Sciatic nerve (tissue), 2 donors: ENCODE measurements at regions not wholly inside any gene's neighbourhood (a gene's known extent, or its start where the extent isn't known, plus 50 kb on each side); places are given as distances from the start of the nearest gene placed in this dataset.

ENCODE experiments used
- ATAC-seq: fragments of 200-7000 bp; cut with Tn5 transposase; one replicate; pipeline ENCODE4 v1.9.1; 2020; ENCODE audit warnings: mild to moderate bottlenecking, moderate library complexity
- DNase-seq: peaks from one replicate; pipeline ENCODE4 v3.0.0-alpha.2; 2020; ENCODE audit warnings: low spot score
- intact Hi-C: fragments of 100-400 bp; cut with DNase I; formaldehyde crosslinking; loops from one replicate; pipeline ENCODE4 v1.14.2; 2022
- donor health status: DM: no; HTN: no; CAD: no.
- donor health status: DM: no; HTN: no; CAD: no.

DNA sequence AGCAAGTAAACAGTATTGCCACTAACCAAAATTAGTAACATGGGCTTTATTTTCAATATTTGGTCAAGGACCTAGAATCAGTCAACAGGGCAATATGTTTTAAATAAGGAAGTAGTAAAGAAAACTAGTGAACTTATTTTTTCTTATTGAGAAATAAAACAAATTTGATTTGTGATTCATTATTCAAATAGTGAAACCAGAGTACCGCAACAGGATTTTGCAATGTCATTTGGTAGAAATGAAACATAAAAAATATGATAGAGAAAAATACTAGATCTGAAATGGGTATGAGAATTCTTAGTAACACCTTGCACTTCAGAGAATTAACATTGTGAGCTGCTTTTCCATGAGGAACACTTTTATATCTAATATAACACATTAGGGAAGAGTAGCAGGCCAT, 291.8 kb upstream of the GBE1 start:
- ATAC-seq (no peak), DNase-seq (no peak)
- intact Hi-C loops = no loop called here

DNA sequence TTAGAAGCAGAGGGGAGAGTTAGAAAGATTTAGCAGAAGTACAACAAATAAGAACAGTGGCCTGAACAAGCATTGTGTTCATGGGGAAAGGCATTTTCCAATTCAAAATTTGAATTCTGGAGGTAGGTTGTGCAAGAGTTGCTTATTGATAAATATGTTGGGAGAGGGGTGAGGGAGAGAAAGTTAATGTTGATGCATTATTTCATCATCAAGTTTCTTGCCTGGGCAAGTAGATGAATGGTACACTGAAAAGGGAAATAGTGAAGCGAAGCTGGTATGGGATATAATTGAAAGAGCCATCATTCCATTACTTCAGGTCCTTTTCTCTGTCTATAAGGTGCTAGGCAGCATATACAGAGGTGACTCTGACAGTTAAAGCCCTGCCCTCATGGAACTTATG, 288.9 kb upstream of the GBE1 start:
- DNase-seq (no peak), ATAC-seq (no peak)
- intact Hi-C loops = no loop called here

DNA sequence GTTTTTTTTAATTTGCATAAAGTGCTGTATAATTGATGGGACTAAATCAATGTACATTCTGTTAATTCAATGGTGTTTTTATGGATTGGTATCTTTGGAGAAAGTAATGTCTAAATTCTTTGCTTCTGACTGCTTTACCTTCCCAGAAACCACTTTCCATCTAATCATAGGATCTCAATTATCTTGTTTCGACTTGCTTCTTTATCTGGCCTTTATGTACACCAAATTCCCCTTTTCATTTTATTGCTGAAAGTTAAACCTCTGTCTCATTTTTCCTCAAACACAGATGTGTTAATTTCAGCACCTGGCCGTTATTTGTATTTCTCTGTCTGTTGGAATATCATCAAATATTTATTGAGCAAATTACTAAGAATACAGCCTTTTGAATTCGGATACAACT, 287.3 kb upstream of the GBE1 start:
- ATAC-seq (no peak), DNase-seq (no peak)
- intact Hi-C loops = no loop called here

DNA sequence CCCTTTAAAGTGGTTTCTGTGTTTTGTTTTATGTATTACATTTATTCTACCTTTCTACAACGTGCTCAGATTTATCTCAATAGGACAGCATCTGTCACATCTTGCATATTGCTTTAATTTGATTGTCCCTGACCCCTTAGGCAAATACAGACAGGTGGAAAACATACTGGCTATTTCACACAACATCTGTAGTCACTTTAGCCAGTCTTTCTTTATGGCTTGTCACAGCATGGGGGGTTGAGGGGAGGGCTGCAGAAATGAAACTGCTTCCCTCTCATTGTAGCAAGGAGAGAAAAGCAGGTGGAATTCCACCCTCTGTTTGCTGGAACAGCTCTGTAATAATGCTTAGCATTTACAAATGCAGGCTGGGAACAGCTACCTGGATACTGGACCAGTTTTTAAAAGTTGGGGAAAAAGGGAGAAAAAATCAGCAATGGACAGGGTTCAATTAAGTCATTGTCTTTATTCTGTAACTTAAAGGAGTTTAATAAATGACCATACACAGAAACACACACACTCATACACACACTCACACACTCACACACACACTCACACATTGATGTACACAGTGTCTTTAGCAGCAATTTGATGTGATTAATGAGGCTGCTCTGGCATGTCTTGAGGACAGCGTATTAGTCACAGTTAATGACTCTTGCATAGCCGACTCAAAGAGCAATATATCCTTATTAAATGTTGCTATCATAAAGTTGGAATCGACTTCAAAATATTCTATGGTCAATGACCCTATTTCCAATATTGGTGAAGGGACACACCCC, 283.7 kb upstream of the GBE1 start:
- intact Hi-C loops = no loop called here
- ATAC-seq = no peak
- DNase-seq = no peak

DNA sequence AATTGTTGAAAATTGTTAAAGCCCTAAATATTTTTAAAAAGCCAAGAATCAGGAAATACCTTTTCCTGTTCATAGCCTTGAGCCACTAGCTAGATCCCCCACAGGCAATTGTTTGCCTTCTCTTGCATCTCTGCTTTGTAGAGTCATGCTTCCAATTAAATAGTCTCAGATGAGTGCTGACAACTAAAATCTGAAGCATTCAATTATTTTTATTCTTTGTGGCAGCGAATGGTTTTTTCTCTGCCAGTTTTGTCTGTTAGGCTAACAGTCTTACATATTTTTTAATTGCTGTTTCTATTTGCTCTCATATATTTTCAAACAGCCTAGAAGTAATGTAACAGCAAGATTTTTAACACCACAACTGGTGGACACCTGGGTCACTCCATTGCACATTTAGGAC, 277.1 kb upstream of the GBE1 start:
- no peak for ATAC-seq
- no peak for DNase-seq
- intact Hi-C loops = no loop called here

DNA sequence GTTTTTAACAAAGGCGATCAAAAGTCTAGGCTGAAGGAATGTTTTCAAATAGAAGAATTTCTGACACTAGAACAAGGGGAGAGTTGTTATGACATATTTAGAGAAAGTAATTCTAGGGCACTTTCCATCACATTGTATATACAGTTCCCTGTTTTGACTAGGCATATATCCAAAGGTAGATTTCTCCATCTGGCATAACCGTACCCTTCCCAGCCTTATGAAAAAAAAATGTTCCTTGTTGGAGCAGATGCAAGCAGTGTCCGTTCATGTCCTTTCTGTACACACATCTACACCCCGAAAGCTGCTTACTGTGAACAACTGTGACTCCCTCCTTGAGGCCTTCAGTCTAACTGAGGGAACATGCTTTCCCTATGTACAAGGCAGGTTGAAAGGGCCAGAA, 271.7 kb upstream of the GBE1 start:
- ATAC-seq = no peak
- intact Hi-C loops = no loop called here
- no peak for DNase-seq

DNA sequence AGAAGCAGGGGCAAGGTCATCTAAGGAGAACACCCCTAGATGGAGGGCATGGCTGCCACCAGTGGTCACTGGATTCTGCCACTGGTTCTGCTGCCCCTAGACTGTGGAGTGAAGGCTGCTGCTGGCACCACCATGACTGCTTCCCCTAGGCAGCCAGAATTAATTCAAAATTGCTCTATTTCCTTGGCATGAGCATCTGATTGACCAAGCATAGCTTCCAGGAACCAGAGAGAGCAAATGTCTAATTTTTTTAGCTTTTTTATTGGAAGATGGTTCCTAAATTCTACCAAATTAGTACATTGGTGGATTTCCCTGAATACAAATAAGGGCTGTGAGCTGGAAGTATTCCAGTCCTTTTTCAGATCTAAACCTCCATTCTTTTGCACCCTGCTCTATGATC, 270.2 kb upstream of the GBE1 start:
- peak; percentile 35 for ATAC-seq
- DNase-seq = no peak
- intact Hi-C loops = no loop called here

DNA sequence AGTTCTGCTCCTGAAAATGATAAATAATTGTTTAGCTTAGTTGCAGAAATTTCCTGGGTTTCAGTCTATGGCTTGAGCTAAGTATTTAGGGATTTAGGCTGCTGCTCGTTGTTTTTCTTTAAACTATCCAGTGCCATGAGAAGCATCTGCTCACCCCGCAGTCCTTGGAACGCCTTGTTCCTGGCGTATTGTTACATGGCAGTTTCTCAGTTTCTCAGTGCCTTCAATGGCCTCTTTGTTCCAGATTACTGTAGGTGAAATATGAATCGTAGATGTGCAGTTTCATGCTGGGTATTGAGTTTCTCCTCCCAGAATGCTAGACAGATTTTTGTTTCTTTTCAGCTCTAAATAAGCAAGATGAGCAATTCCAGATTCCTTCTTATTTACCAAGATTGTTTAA, 269.5 kb upstream of the GBE1 start:
- ATAC-seq (peak; percentile 76), DNase-seq (no peak)
- intact Hi-C loops = no loop called here

DNA sequence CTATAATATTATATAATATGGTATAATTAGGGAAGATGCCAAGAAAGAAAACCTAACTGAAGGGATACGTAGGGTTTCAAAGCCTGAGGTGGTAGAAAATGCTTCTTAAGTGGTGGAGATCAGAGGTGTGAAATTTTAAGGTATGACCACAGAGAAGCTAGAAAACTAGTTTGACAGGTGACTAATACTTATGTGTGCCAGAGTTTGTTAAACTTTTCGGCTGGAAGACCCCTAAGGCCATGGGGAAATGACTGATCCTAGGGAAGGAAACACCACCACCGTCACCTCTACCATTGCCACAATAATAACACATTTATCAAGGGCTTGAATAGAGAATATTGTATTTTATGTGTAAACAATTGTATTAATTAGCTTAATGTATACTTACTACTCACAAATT, 261.4 kb upstream of the GBE1 start:
- intact Hi-C loops = no loop called here
- ATAC-seq (no peak), DNase-seq (no peak)

DNA sequence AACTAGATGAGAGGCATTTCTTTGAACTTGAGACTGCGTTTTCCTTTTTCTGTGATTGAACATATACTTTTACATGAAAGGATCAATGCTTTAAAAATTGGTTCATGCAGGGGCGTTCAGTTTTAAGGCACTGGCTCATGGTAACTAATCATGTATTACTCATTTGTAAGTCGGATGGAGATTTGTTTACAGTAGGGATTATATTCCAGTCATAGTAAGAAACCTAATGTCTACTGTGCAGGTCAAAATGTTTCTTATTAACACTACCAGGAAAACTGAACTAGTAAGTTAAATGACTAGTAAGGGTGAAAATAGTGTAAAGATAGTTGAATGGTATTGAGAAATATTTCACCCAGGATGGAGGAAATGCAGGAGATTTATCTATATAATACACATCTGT, 258.8 kb upstream of the GBE1 start:
- DNase-seq = no peak
- intact Hi-C loops = no loop called here
- no peak for ATAC-seq

DNA sequence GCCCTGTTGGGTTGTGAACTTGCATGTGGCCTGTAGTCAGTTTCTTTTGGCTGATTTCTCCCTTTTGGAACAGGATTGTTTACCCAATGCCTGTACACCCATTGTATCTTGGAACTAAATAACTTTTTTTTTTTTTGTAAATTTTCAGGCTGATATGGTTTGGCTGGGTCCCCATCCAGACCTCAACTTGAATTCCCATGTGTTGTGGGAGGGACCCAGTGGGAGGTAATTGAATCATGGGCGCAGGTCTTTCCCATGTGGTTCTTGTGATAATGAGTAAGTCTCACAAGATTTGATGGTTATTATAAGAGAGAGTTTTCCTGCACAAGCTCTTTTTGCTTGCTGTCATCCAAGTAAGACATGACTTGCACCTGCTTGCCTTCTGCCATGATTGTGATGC, 253.8 kb upstream of the GBE1 start:
- no peak for DNase-seq
- intact Hi-C loops = no loop called here

DNA sequence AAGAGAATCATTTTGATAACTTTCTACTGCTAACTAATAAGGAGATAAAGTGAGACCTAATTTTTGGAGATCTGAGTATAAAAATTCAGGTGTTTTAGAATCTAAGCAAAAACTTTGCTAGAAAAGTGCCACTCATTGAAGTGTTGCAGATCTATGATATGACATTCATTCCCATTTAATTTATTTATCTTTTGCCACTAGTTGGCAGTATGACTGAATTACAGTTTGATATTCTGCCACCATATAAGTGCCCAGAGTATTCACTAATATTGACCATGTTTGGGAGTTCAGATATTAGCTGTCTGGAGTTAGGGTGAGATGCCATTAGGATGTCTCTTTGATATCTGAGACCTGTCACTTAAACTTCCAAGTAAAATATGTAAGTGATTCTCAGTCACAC, 251.3 kb upstream of the GBE1 start:
- ATAC-seq = no peak
- intact Hi-C loops = no loop called here
- DNase-seq = no peak

More for the DNA sequence above, 253.8 kb upstream of the GBE1 start:
- ATAC-seq = no peak

DNA sequence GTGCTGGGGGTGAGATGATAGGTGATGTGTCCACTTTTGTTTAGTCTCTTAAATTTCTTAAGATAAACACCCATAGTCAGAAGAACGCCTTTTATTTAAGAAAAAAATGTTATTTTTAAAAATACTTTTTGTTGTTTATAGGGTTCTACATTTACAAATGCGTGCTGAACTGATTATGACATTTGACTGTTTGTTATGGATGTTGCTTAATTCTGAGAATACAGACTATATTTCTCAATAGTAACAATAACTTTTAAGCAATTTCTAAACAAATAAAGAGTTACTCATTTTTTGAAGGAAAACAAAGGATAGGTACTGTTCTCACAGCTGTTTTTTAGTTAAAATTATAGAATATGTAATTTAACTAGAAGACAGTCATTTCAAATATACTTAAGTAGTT, 249.9 kb upstream of the GBE1 start:
- intact Hi-C loops = no loop called here
- ATAC-seq = no peak

DNA sequence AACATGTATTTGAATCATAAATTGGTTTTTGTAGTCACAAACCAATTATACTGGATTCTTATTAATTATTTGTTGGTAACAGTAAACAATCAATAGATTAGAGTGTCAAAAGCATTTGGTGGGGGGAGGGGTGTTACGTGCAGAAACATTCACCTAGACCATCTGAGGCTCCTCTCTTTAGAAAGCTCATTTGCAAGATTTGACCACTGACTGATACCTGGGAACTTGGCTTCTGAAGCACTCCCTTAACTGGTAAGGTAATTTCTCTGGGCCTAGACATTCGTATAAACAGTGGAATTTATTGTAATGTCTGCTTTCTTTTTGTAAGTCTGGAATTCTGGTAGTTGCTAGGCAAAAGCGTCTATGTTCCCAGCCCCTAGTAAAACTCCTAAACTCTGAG, 243.8 kb upstream of the GBE1 start:
- intact Hi-C loops = no loop called here
- ATAC-seq (no peak), DNase-seq (no peak)

More for the DNA sequence above, 249.9 kb upstream of the GBE1 start:
- no peak for DNase-seq

DNA sequence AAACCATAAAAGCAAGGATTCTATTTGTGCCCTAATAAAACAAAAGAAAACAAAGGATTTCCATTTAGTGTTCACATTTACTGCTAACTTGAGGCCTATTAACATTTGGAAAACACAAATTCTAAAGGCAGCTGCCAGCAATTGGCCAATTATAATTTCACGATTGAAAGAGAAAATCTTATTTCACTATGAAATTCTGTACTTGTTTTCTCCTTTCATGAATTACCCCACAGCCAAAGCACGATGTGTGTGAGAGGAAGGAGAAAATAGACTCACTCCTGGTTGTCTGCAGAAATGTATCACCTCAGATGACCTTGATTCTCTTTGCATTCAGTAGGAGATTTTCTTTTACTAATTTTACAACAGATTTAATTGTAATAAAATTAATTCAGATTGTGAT, 242.8 kb upstream of the GBE1 start:
- DNase-seq (no peak), ATAC-seq (no peak)
- intact Hi-C loops = loop anchor here (5.0 kb wide), 1 partner anchor 848 kb away; no protein-coding TSS in a partner anchor

DNA sequence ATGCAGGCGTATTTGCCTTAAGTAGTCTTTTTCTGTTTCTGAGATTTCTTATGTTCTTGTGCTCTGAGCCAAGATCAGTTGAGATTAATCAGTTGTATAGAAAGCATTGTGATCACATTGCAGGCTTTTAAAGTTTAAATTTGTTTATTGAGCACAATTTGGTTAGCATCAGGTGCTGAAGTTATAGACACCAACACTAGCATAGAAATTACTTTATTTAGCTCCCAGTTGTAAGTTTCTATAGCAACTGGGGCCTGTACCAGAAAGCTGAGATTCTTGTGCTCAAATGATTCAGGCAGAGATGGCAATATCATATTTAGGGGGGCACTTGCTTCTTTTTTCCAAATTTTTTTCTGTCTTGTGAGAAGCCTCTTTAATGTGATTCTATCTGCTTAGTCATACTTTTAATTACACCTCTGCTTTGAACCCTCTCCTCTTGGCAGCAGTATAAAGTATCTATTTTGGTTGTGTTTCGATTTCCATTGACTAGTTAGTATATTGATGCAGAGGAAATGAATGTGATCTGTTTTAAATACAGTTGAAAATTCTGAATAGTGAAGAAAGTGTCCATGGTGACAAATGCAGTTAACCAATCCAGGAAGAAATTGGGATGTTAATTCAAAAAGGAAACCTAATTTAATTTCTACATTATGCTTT, 241.7 kb upstream of the GBE1 start:
- ATAC-seq (no peak), DNase-seq (no peak)
- intact Hi-C loops = loop anchor here (5.0 kb wide), 1 partner anchor 849 kb away; no protein-coding TSS in a partner anchor

DNA sequence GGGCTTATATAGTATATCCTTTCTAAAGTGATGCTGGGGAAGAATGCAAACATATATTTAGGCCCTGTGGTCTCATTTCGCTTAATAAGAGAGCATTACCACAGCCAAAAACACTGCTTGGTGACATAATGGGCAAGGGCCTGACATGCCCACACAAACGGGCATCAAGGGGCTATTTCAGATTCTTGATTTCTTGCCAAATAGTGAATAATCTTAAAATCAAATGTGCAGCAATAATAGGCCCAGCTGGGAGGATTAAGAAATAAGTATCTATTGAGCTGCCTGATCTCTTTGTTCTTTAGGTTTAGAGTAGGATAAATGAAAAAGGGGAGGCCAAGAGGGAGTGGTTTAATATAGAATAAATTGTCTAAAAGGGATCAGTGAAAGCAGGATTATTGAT, 241.0 kb upstream of the GBE1 start:
- intact Hi-C loops = loop anchor here (5.0 kb wide), 1 partner anchor 850 kb away; no protein-coding TSS in a partner anchor
- ATAC-seq = no peak
- DNase-seq = no peak

DNA sequence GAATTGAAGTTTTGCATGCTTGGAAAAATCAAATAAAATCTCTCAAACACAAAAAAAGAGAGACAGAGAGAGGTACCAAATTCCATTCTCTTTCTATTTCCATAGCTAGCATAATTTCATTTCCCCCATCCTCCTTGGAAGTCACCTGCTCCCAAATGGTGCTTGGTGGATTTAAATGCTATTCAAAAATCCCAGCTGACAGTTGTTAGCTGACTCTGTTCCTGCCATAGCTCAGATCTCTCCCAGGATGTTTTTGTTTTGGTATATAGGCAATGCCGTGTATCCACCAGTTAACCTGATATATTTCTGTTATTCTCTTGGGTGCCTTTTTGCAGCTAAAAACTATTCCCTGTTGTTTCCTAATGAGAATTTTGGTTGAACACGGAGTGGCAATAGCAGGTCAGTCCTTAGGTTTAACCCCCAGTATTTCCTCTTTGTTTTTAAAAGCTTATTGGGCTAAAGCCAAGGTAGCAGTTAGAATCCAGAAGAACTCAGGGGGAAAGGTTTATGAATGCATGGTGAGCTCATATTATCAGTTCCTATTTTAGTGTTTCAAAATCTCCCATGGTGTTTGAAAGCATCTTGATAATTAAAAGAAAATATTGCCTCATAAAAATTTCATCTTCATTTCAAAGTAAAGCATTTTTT, 240.0 kb upstream of the GBE1 start:
- DNase-seq = no peak
- intact Hi-C loops = loop anchor here (5.0 kb wide), 1 partner anchor 851 kb away; no protein-coding TSS in a partner anchor
- no peak for ATAC-seq

DNA sequence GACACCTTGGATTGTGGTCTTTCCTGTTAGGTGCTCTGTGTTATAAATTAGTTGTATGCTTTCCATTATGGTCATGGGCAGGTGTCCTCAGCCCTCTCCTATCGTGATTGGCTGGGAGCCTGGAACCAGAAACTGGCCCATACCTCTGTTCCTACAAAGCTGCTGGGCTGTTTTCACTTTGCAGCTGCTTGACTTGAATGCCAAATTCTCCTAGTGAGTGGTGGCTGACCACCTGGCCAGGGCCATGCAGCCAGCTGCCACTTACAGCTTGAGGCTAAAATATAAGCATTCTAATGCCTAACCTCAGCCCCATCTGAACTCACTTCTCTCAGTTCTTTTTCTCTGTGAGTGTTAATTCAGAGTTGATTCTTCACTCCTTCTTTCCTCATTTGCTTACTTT, 239.3 kb upstream of the GBE1 start:
- DNase-seq (no peak), ATAC-seq (no peak)
- intact Hi-C loops = loop anchor here (5.0 kb wide), 1 partner anchor 852 kb away; no protein-coding TSS in a partner anchor

DNA sequence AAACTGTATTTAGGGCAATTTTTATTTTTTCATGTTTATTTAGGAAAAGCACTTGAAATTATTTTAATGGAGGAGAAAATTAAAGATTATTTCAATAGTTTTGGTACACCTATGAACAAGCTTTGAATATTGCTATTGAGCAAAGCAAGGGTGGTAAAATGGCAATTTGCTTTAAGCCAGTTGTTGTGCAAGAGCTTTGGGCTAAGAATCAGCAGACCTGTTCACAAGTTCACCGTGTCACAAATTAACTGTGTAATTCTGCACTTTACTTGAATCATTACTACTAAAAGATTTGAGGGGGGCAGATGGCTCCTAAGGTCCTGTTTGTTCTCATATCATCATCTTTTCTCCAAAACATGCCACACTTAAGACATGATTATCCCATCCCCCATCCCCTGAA, 238.9 kb upstream of the GBE1 start:
- ATAC-seq (no peak), DNase-seq (no peak)
- intact Hi-C loops = loop anchor here (5.0 kb wide), 1 partner anchor 852 kb away; no protein-coding TSS in a partner anchor
